HG03520 (cell line): ENCODE measurements at regions not wholly inside any gene's neighbourhood (a gene's known extent, or its start where the extent isn't known, plus 50 kb on each side); places are given as distances from the start of the nearest gene placed in this dataset.

ENCODE experiments used
- ATAC-seq: cut with Tn5 transposase; IDR thresholded peaks from one replicate; pipeline ENCODE4 v1.9.1; 2021; ENCODE audit warnings: mild to moderate bottlenecking, moderate library complexity; ENCODE audit not compliant: unreplicated experiment

DNA sequence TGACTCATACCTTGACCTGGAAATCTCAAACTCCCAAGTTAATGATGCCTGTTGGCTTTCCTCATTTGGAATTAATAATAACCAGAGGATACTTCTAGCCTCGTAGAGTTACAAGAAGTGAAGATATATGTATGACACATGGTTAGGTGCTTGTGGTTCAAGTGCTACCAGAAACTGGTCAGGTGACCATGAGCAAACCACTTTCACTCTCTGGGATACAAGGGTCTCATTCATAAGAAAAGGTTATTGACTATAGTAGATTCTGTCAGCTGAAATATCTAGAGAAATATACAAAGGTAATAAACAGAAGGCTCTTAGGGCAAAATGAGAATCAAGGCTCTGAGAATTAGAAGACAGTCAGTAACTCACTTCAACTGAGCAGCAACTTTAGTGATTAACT, 233.3 kb downstream of the KCNA4 start:
- no peak for ATAC-seq

DNA sequence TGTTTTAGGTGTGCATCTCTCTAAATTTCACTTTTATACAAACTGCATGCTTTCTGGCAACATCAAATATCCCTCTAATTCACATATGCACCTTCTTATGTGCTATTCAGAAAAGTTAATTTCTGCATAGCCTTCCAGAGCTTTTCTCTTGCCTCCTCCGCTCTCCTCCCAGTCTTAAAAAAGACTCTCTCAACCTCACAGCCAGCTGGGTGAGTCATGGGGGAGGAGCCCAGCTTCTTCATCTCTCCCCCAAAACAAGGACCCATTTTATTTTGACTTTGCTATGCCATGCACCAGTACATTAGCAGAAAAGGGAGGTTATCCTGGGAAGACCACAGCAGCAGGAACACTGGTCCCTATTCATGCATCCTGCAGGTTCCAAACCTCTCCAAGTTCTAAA, 234.4 kb downstream of the KCNA4 start:
- no peak for ATAC-seq

DNA sequence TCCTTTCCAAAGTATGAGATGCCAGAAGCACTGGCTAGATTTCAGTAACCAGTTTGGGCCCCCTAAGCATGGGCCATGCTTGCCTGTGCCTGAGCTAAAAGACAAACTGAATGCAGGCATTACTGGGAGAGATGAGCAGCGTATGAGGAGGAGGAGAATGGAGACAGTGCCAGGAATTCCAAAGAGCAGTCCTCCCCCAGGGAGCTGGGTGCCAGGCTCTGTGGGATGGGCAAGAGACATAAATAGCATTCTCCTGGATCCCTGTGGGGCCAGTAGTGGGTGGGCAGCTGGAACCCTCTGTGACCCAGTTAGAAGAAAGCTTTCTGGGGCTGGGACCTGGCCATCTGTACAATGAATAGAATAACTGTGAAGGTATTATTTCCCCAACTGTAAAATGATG, 235.6 kb downstream of the KCNA4 start:
- ATAC-seq: no peak

DNA sequence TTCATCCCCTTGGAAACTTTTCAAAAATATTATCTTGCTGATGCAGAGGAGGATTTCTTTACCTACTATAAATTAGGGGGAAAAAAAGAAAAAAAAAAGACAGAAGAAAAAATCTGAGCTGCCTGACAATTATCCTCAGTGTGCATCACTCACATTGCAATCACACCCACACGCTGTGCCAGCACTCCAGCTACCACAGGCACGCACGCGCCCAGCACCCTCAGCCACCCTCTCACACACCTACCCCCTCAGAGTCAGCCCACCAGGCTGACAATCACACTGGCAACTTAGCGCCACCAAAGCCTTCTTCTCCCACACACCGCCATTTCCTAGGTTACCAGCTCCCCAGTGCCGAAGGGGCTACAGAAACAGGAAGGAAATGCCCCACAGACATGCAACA, 236.1 kb downstream of the KCNA4 start:
- ATAC-seq: no peak

DNA sequence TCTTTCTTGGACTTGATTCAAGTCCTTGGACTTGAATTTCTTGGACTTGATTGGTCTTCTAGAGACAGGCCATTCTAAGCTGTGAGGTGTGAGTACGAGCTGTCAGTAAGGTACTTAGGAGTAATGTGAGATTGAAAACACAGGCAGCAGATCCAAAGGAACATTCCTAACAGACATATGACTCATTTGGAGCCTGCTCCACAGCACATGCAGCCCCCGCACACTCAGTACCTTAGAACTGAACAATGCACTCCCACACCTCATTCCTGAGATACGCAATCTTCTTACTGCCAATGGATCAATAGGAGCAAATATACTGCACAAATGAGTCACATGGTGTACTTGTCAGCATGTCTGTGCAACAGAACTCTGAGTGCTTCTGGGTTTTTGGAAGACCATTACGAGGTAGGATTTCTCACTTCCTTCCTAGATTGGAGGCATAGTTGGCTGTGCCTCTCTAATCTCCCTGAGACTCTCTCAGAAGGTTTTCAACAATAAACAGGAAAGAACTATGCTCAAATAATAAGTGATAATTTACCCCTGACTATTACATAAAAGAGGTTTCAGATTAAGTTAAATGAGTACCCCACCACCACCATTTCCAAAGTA, 243.1 kb downstream of the KCNA4 start:
- ATAC-seq: no peak

DNA sequence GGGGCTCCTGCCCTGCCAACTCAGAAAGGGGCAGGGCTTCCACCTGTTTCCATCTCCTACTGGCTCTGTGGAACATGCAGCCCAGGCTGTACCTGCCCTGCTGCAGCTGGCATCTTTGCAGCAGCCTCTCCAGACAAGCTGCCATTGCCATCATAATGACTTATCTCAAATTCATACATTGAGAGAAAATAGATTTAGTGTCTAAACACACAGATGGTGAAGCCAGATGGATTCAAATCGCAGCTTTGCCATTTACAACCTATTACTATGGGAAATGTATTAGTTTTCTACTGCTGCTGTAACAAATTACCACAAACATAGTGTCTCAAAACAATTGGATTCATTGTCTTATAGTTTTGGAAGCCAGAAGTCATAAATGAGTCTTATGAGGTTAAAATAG, 260.0 kb downstream of the KCNA4 start:
- no peak for ATAC-seq

DNA sequence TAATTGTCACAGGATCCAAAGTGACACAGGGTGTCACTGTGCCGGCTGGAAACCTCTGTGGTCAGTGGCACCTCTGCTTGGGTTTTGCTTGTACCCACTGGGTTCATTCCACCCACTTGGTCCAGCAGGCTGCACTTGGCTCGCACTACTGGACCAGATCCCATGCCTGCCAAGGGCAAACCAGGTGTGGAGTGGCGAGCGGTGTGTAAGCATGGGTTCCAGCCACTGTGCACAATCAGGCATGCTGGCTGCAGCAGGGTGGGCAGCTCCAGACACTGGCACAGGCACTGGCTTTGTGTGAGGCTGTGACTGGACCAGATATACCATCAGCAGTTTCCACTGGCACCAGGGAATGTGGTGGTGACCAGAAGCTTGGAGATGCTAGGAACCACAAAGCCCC, 261.4 kb downstream of the KCNA4 start:
- no peak for ATAC-seq

DNA sequence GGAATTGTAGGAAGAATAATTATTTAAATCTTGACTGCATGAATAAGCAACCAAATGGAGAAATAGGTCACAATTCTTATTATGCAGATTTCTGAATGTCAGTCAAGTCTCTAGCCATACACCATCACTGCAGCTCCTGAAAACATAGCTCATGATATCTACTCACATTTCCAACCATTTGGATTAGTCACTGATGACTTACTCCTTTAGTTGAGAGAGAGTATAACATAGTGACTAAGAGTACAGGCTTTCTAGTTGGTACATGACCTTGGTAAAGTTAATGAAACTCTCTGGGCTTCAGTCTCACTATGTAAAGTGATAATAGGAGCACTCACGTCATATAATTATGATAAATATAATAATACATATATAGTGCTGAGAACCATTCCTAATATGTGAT, 265.2 kb downstream of the KCNA4 start:
- no peak for ATAC-seq

DNA sequence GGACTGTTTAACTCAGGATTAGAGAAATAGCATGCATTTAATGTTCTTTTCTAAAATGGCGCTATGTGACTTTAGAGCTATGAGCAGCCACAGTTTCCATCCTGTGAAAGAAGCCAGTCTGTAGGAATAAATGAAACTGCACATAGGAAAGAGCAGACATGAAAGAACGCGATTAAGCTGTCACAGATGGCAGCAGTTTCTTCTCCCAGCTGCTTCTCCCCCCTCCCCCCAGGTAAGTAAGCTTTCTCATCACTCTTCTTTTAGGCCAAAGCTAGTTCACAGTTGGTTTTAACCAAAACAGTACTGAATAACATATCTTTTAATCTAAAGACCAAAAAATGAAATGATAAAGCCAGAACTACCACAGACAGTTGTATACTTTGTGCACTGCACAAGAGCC, 266.4 kb downstream of the KCNA4 start:
- ATAC-seq: no peak

DNA sequence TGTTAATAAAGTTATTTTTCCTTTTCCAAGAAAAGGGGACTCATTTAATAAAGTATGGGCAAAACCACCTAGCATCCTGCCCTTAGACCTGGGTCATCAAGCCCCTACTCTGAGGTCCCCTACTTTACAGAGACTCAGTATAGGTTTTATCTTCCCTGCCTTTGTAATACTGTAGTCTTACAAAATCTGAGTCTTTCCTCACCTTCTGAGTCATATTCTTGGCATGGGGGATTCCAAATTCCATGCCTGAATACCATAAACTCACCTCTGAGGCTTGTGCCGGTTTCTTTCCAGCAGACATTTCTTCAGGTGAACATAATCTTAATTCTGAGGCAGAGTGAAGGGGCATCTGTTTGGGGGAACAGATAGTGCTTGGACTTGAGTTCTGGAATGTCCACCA, 282.5 kb downstream of the KCNA4 start:
- no peak for ATAC-seq

DNA sequence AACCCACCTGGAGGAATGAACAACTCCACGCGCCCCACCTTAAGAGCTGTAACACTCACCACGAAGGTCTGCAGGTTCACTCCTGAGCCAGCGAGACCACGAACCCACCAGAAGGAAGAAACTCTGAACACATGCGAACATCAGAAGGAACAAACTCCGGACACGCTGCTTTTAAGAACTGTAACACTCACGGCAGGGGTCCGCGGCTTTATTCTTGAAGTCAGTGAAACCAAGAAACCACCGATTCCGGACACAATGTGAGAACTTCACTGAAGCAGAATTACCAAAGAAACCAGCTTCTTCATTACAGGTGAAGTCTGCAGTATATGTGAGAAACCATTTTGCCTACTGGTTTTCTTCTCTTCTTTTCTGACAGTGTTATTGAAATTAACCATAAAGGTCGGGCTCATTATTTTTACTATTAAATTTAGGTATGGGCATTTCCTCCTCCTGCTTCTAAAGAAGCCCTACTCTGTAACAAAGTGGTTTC, 303.0 kb downstream of the KCNA4 start:
- no peak for ATAC-seq

DNA sequence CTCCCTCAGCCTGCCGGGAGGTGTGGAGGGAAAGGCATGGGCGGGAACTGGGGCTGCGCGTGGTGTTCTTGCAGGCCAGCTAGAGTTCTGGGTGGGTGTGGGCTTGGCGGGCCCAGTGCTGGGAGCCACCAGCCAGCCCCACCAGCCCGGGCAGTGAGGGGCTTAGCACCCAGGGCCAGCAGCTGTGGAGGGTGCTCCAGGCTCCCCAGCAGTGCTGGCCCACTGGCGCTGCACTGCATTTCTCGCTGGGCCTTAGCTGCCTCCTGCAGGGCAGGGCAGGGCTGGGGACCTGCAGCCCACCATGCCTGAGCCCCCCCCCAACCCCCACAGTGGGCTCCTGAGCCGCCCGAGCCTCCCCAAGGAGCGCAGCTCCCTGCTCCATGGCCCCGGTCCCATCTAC, 304.2 kb downstream of the KCNA4 start:
- ATAC-seq: no peak

DNA sequence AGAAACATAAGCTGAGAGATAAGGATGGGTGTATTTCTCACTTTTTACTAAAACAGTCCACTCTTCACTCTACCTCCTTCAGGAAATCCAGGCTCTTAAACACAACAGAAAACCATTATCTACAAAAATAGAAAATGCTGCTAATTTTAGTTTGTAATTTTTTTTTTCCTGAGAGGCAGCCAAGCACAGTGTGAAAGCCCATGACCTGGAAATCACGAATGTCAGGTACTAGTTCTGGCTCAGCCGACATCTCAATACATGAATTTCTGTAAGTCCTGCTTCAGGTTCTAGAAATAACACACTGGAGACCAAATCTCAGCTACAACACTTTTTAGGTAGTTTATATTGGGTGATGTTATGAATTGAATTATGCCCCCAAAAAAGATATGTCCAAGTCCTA, 308.9 kb downstream of the KCNA4 start:
- no peak for ATAC-seq

DNA sequence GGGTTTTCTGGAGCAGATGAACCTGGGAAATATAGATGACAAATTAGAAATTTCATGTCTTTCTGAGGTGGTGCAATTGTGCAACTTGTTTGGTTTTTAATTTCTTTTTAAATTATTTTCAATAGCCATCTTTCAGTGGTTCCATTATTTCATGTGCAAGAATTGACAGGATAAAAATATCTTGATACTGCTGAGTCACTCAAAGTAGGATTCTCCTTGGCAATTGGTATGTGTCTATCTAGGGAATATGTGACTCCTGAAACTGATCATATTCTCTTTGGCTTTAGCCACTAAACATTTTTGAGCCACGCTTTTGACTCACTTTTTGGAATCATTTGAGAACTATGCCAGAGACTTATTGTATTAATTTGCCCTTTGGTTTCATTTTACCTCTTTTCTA, 331.5 kb downstream of the KCNA4 start:
- no peak for ATAC-seq

DNA sequence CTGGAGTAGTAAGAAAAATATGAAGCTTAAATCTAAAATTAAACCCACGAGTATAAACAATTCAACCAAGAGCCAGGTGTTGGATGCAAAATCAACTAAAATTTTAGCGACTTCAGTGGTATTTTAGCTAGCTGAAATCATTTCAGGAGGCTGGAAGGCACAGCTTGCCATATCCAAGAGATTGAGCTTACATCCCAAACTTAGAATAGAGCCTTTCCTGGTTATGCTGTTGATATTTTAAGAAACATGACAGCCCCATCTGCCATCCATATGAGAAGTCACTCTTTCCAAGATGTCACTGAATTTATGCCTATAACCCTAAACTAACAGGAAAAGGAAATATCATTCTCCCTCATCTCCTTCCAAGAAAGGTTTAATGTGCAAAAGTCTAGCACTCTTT, 334.0 kb downstream of the KCNA4 start:
- no peak for ATAC-seq

DNA sequence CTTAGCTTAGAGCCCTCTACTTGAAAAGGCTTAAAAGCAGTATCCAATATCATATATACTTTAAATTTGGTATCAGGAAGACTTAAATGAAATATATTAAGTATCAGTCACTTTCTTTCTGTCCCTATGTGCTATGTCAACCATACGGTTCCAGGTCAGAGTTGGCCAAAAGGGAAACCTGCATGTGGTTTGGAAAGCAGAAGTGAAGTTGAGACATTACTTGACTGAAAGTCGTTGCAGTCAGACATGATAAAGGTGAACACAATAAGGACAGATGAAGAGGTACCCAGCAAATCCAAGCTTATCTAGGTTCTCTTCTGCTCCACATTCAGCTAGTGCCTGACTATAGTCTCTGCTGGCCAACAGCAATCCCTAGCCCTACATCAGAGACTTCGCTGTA, 336.8 kb downstream of the KCNA4 start:
- peak; percentile 77 for ATAC-seq

DNA sequence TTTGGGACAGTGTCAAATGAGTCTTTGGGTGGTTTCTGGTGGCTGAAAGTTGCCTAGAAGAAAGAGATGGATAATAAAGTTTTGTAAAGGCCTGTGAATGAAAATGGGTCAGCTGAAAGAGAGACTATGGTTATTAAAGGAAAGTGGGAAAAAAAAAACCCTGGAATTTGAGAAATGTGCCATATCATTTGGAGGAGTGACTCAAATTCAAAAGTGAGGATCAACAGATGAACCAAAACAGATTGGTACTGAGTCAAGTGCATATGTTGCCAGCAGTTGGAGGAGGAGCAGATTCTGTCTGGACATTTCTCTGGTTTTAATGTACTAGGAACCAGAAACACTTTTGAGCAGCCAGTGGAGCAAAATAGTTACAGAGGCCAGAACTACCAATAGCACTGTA, 339.8 kb downstream of the KCNA4 start:
- no peak for ATAC-seq

DNA sequence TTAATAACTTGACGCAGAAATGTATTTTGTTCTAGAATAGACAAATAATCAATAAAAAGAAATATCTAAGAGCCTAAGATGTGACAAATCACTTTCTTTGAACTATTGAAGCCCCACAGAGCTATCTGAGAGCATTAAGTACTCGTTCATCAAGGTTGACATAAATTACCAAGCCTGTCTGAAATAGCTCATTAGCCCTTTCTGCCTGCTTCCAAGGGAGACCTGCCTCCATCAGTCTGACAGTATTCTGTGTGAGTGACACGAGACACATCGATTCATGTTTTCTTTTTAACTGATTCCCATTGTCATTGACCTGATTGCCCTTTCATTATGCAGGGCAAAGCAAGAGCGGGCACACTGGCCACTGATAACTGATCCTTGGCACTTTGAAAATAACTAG, 347.5 kb downstream of the KCNA4 start:
- ATAC-seq: no peak

DNA sequence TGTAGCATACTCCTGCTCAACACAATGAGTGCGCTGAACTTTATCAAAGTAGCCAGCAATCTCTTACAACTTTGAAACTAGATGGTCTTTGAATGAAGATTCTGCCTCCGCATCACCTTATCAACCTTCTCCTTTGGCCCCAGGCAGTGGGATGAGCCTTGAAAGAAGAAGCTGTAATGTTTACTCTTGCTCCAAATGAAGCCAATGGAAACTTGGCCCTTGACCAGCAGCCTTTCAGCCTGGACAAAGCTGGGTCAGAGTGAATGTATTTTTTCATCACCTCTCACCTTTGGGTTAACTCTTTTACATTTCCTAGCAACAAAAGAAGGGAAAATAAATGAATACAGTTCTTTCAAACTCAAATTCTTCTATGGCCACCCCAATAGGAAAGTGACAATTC, 359.1 kb downstream of the KCNA4 start:
- ATAC-seq: no peak

DNA sequence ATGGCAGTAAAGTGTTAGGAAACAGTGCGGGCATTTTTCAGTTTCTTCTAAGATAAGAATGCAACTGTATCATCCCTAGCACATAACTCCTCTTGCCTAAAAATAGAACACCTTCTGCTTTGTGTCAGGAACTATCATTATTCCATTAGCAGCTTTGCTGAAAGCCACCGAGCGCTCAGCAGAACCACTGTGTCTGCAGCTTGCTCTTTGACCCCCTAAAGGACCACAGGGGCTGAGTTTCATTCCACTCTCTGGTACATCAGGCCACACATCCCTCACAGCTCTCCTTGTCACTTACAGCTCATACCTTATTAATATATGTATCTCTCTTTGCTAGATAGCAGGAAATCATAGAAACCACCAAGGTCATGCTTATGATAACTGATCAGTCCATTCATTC, 360.2 kb downstream of the KCNA4 start:
- no peak for ATAC-seq

DNA sequence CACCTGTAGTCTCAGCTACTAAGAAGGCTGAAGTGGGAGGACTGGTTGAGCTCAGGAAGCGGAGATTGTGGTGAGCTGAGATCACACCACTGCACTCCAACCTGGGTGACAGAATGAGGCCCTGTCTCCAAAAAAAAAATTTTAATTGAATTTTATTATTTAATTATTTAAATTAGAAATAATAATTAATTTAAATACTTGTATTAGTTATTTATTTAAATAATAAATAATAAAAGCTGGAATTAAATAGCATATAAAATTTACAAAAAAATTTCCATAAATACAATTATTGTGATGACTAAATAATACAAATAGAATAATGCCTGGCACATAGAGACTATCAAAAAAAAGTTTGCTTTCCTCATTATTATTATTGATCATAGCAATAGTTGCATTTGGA, 371.5 kb downstream of the KCNA4 start:
- no peak for ATAC-seq

DNA sequence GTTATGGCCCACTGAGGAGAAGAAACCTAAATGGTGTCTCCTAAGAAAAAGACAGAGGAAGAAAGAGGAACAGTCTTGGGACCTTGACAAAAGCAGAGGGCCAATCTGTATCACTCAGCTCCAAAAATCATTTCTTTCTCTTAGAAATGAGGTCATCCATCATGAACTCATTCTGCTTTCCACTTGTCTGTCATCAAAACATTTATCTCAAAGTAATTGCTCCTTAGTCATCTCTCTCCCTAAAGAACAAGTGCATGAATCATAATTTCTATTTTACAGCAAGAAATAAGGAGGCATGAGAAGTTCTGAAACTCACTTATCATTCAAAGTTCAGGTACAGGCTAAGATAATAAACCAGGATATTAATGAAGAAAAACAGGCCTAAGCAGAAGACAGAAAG, 375.6 kb downstream of the KCNA4 start:
- no peak for ATAC-seq

DNA sequence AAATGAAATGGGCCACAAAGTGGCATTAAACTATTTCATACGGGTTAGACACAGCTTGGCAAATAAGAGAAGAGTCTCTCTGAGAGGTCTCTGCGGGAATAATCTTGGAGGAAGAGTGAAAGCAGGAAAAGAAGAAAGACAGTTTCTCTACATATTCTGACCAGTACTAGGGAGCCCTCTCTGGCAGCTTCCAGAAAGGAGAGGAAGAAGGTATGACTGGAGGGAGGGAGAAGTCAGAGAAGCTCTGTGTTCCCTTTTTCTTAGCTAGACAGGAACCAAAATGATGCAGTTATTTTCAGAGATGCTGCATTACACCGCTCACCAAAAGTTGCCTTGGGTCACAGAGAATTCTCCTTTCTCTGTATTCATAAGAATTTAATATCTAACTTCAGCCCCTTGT, 382.1 kb downstream of the KCNA4 start:
- no peak for ATAC-seq

DNA sequence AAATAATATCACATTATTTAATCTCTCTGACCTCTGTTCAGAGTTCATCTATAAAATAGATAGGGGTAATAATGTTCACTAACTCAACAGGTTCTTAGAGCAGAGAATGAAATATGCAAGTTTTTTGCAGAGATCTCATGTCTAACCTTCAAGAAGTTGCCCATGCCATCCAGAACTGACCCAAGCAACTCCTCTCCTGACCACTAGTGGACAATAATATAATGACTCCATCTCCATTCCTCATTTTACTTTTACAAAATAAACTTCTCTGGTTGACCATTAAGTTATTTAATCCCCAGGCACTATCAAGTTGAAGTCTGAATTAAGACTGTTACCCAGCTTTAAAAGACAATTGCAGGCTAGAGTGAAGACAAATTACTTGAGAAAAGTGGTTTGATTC, 382.6 kb downstream of the KCNA4 start:
- no peak for ATAC-seq
